Stimulated activated naive B cell treated with anti-CD40 and anti-IgM and Interleukin-4, amounts not matched to agents 10 μg/mL and 1 μg/mL and 100 μg/mL, for 72 hours (primary cell): ENCODE measurements at regions not wholly inside any gene's neighbourhood (a gene's known extent, or its start where the extent isn't known, plus 50 kb on each side); places are given as distances from the start of the nearest gene placed in this dataset.
"Not testable (repeated sequence)": the region's sequence is repeated elsewhere in the genome, so short reads cannot be mapped to it uniquely, and the experiment has no call there.

Source experiments
- ATAC-seq, 2 donors: fragments of 150-1000 bp; cut with Tn5 transposase; replicated peaks; 2 replicates each; pipeline ENCODE4 v1.10.0; 2021; ENCODE audit warnings: moderate library complexity in 1 of 2
- DNase-seq: peaks from one replicate; pipeline ENCODE4 v3.0.0; 2021
- H3K27ac Mint-ChIP-seq: one replicate; pipeline ENCODE4 v1.8.0; 2022; ENCODE audit warnings: mild to moderate bottlenecking, mixed read lengths
- H3K27me3 Mint-ChIP-seq, 2 donors: one replicate each; pipeline ENCODE4 v1.8.0; 2022; ENCODE audit warnings: mixed read lengths in 2 of 2
- H3K36me3 Mint-ChIP-seq, 2 donors: one replicate each; pipeline ENCODE4 v1.8.0; 2022; ENCODE audit warnings: mixed read lengths in 2 of 2, mild to moderate bottlenecking in 1 of 2
- H3K4me1 Mint-ChIP-seq, 2 donors: one replicate each; pipeline ENCODE4 v1.8.0; 2022; ENCODE audit warnings: mixed read lengths in 2 of 2, mild to moderate bottlenecking in 1 of 2
- H3K4me3 Mint-ChIP-seq, 2 donors: one replicate each; pipeline ENCODE4 v1.8.0; 2022; ENCODE audit warnings: mild to moderate bottlenecking in 2 of 2, mixed read lengths in 2 of 2, moderate library complexity in 1 of 2
- H3K9me3 Mint-ChIP-seq, 2 donors: one replicate each; pipeline ENCODE4 v1.8.0; 2022; ENCODE audit warnings: mixed read lengths in 2 of 2, mild to moderate bottlenecking in 1 of 2

- no peak overlapping the region for H3K27ac Mint-ChIP-seq
- peaks cover 20 to 21% of the 10 kb centered on the region in 2 donors for H3K27me3 Mint-ChIP-seq
- H3K4me1 Mint-ChIP-seq, result peaks cover 28 to 55% of the 10 kb centered on the region in 2 donors
- no peak overlapping the region for H3K4me3 Mint-ChIP-seq
- H3K9me3 Mint-ChIP-seq, result peaks cover 7 to 14% of the 10 kb centered on the region in 2 donors
- DNase-seq, result no peak
- H3K36me3 Mint-ChIP-seq, result peaks cover 15 to 20% of the 10 kb centered on the region in 2 donors
- ATAC-seq, result no peak
Observed at GRCh38 chr1:229132706-229133105, 138.2 kb upstream of the RAB4A start.

GRCh38 chr1:229133151-229133550 lies 137.8 kb upstream of the RAB4A start:
- Mint-ChIP-seq H3K27me3 (peaks cover 20 to 21% of the 10 kb centered on the region in 2 donors), H3K36me3 (peaks cover 15 to 20% of the 10 kb centered on the region in 2 donors), H3K9me3 (peaks cover 7 to 14% of the 10 kb centered on the region in 2 donors), H3K4me3 (no peak overlapping the region), H3K4me1 (peaks cover 30 to 59% of the 10 kb centered on the region in 2 donors), H3K27ac (no peak overlapping the region)
- DNase-seq, result no peak
- no peak for ATAC-seq

GRCh38 chr1:229133811-229134210 lies 137.1 kb upstream of the RAB4A start:
- H3K9me3 Mint-ChIP-seq, result peaks cover 7 to 14% of the 10 kb centered on the region in 2 donors
- DNase-seq, result peak; percentile 38
- peak; percentile 70 to 77 for ATAC-seq
- peak overlapping the region in 1 of 2 donors; percentile 45 for H3K4me3 Mint-ChIP-seq
- peaks cover 31 to 63% of the 10 kb centered on the region in 2 donors for H3K4me1 Mint-ChIP-seq
- H3K27me3 Mint-ChIP-seq, result peaks cover 20 to 21% of the 10 kb centered on the region in 2 donors
- peaks cover 15 to 20% of the 10 kb centered on the region in 2 donors for H3K36me3 Mint-ChIP-seq
- peak overlapping the region; percentile 72 for H3K27ac Mint-ChIP-seq

GRCh38 chr1:229134381-229135217 lies 136.3 kb upstream of the RAB4A start:
- Mint-ChIP-seq H3K4me3 (peak overlapping the region in 1 of 2 donors; percentile 45), H3K27ac (peak overlapping the region; percentile 72), H3K36me3 (peaks cover 15 to 20% of the 10 kb centered on the region in 2 donors), H3K9me3 (peaks cover 7 to 14% of the 10 kb centered on the region in 2 donors), H3K4me1 (peaks cover 34 to 64% of the 10 kb centered on the region in 2 donors), H3K27me3 (peaks cover 20 to 21% of the 10 kb centered on the region in 2 donors)
- not testable (repeated sequence) for DNase-seq, ATAC-seq

GRCh38 chr1:229135773-229136172 lies 135.1 kb upstream of the RAB4A start:
- Mint-ChIP-seq H3K36me3 (peaks cover 15 to 20% of the 10 kb centered on the region in 2 donors), H3K27ac (no peak overlapping the region), H3K4me1 (peaks cover 27 to 54% of the 10 kb centered on the region in 2 donors), H3K27me3 (peaks cover 9 to 12% of the 10 kb centered on the region in 2 donors), H3K9me3 (peaks cover 7 to 14% of the 10 kb centered on the region in 2 donors), H3K4me3 (no peak overlapping the region)
- ATAC-seq (no peak), DNase-seq (no peak)

- no peak overlapping the region for H3K4me3 Mint-ChIP-seq
- H3K27me3 Mint-ChIP-seq, result peaks cover 4% of the 10 kb centered on the region in 2 donors
- H3K27ac Mint-ChIP-seq, result no peak overlapping the region
- peaks cover 15 to 20% of the 10 kb centered on the region in 2 donors for H3K36me3 Mint-ChIP-seq
- DNase-seq (no peak), ATAC-seq (peak; percentile 59 to 72)
- H3K9me3 Mint-ChIP-seq, result peaks cover 7 to 14% of the 10 kb centered on the region in 2 donors
- H3K4me1 Mint-ChIP-seq, result peaks cover 27 to 52% of the 10 kb centered on the region in 2 donors
Observed at GRCh38 chr1:229136822-229137221, 134.1 kb upstream of the RAB4A start.

GRCh38 chr1:229137271-229137670 lies 133.6 kb upstream of the RAB4A start:
- H3K27me3 Mint-ChIP-seq, result no peaks in the 10 kb centered on the region
- H3K4me3 Mint-ChIP-seq, result no peak overlapping the region
- H3K27ac Mint-ChIP-seq, result no peak overlapping the region
- peak; percentile 65 for ATAC-seq
- peak; percentile 45 for DNase-seq
- H3K9me3 Mint-ChIP-seq, result peaks cover 7 to 14% of the 10 kb centered on the region in 2 donors
- H3K4me1 Mint-ChIP-seq, result peaks cover 27 to 52% of the 10 kb centered on the region in 2 donors
- peaks cover 15 to 20% of the 10 kb centered on the region in 2 donors for H3K36me3 Mint-ChIP-seq

GRCh38 chr1:229138058-229138457 lies 132.9 kb upstream of the RAB4A start:
- ATAC-seq (no peak), DNase-seq (no peak)

GRCh38 chr1:229139331-229140118 lies 131.4 kb upstream of the RAB4A start:
- no peak overlapping the region for H3K27ac Mint-ChIP-seq
- no peak for DNase-seq
- peaks cover 0 to 4% of the 10 kb centered on the region in 2 donors for H3K27me3 Mint-ChIP-seq
- peak; percentile 24 to 41 for ATAC-seq
- peaks cover under 1 to 11% of the 10 kb centered on the region in 2 donors for H3K36me3 Mint-ChIP-seq
- peaks cover 18 to 35% of the 10 kb centered on the region in 2 donors for H3K4me1 Mint-ChIP-seq
- peaks cover 0 to 5% of the 10 kb centered on the region in 2 donors for H3K9me3 Mint-ChIP-seq
- H3K4me3 Mint-ChIP-seq, result no peak overlapping the region

More at GRCh38 chr1:229138058-229138457, 132.9 kb upstream of the RAB4A start:
- Mint-ChIP-seq H3K9me3 (peaks cover 7 to 13% of the 10 kb centered on the region in 2 donors), H3K27me3 (no peaks in the 10 kb centered on the region), H3K4me1 (peaks cover 27 to 50% of the 10 kb centered on the region in 2 donors), H3K27ac (no peak overlapping the region), H3K36me3 (peaks cover 14 to 19% of the 10 kb centered on the region in 2 donors), H3K4me3 (no peak overlapping the region)

GRCh38 chr1:229140119-229140396 lies 130.9 kb upstream of the RAB4A start:
- Mint-ChIP-seq H3K27me3 (peaks cover 0 to 4% of the 10 kb centered on the region in 2 donors), H3K4me3 (no peak overlapping the region), H3K4me1 (peaks cover 18 to 33% of the 10 kb centered on the region in 2 donors), H3K9me3 (peaks cover 0 to under 1% of the 10 kb centered on the region in 2 donors), H3K36me3 (peaks cover 0 to 5% of the 10 kb centered on the region in 2 donors), H3K27ac (no peak overlapping the region)
- ATAC-seq (no peak), DNase-seq (no peak)

- Mint-ChIP-seq H3K9me3 (no peaks in the 10 kb centered on the region), H3K4me3 (no peak overlapping the region), H3K27me3 (peaks cover 0 to 8% of the 10 kb centered on the region in 2 donors), H3K4me1 (peaks cover 18 to 32% of the 10 kb centered on the region in 2 donors), H3K36me3 (no peaks in the 10 kb centered on the region), H3K27ac (no peak overlapping the region)
- ATAC-seq (no peak), DNase-seq (no peak)
Observed at GRCh38 chr1:229141271-229141670, 129.6 kb upstream of the RAB4A start.

- Mint-ChIP-seq H3K27me3 (peaks cover 0 to 8% of the 10 kb centered on the region in 2 donors), H3K9me3 (no peaks in the 10 kb centered on the region), H3K4me1 (peaks cover 14 to 28% of the 10 kb centered on the region in 2 donors), H3K4me3 (no peak overlapping the region), H3K27ac (no peak overlapping the region), H3K36me3 (no peaks in the 10 kb centered on the region)
- DNase-seq (no peak), ATAC-seq (no peak)
Observed at GRCh38 chr1:229141689-229142377, 129.1 kb upstream of the RAB4A start.

GRCh38 chr1:229142471-229142870 lies 128.4 kb upstream of the RAB4A start:
- Mint-ChIP-seq H3K4me1 (peaks cover 8 to 28% of the 10 kb centered on the region in 2 donors), H3K27me3 (peaks cover 0 to 8% of the 10 kb centered on the region in 2 donors), H3K9me3 (no peaks in the 10 kb centered on the region), H3K27ac (no peak overlapping the region), H3K36me3 (no peaks in the 10 kb centered on the region), H3K4me3 (no peak overlapping the region)
- no peak for DNase-seq
- no peak for ATAC-seq

- Mint-ChIP-seq H3K27me3 (peaks cover 0 to 8% of the 10 kb centered on the region in 2 donors), H3K9me3 (no peaks in the 10 kb centered on the region), H3K36me3 (no peaks in the 10 kb centered on the region), H3K27ac (no peak overlapping the region), H3K4me3 (no peak overlapping the region), H3K4me1 (peaks cover 0 to 16% of the 10 kb centered on the region in 2 donors)
- DNase-seq (no peak), ATAC-seq (no peak)
Observed at GRCh38 chr1:229146647-229147046, 124.3 kb upstream of the RAB4A start.
